Keratinocyte (primary cell): ENCODE measurements at regions not wholly inside any gene's neighbourhood (a gene's known extent, or its start where the extent isn't known, plus 50 kb on each side); places are given as distances from the start of the nearest gene placed in this dataset.

Experiments
- CTCF ChIP-seq, 3 experiments: IDR thresholded peaks in 1 of 3; conservative IDR thresholded peaks in 1 of 3; optimal IDR thresholded peaks in 1 of 3; 2 replicates in 2 of 3; 3 replicates in 1 of 3; pipeline versions ENCODE3 to v1.5.1; 2011; ENCODE audit warnings: low read length in 3 of 3, mild to moderate bottlenecking in 3 of 3, moderate library complexity in 2 of 3, control low read depth in 1 of 3, inconsistent platforms in 1 of 3; ENCODE audit not compliant: insufficient read depth in 2 of 3; ENCODE audit errors: extremely low read depth in 1 of 3
- EZH2 ChIP-seq: IDR thresholded peaks from one replicate; pipeline ENCODE4 v1.6.1; 2012; ENCODE audit warnings: inconsistent platforms, mild to moderate bottlenecking, low read length, moderate library complexity

- TF ChIP-seq CTCF (optimal IDR thresholded peaks at IDR 0.05 in 1 of 3, IDR thresholded peaks at IDR 0.05 in 1 of 3, conservative IDR thresholded peaks at IDR 0.05 in 1 of 3; ENCODE audit: extremely low read depth in 1 of 3, insufficient read depth in 2 of 3, low read length in 3 of 3) (no peak), EZH2 (no peak)
Measured at GRCh38 chr1:244161236-244161510, 110.1 kb downstream of the ZBTB18 start.
